IMR-90 (cell line): ENCODE measurements at regions not wholly inside any gene's neighbourhood (a gene's known extent, or its start where the extent isn't known, plus 50 kb on each side); places are given as distances from the start of the nearest gene placed in this dataset.

ENCODE experiments used
- CTCF ChIP-seq: conservative IDR thresholded peaks from 2 replicates; pipeline ENCODE4 v1.5.1; 2012; ENCODE audit warnings: mild to moderate bottlenecking, low read depth, low read length, improper control_type of control experiment
- POLR2A ChIP-seq: IDR thresholded peaks from 2 replicates; pipeline ENCODE4 v1.6.1; 2012; ENCODE audit warnings: mild to moderate bottlenecking, low read depth, low read length
- RAD21 ChIP-seq: IDR thresholded peaks from 2 replicates; pipeline ENCODE4 v1.6.1; 2012; ENCODE audit warnings: low read length, improper control_type of control experiment

- TF ChIP-seq CTCF (no peak), POLR2A (no peak), RAD21 (no peak)
Measured at GRCh38 chr18:76161983-76162382, 333.1 kb downstream of the ZNF516 start.
